HG03520 (cell line): ENCODE measurements at regions not wholly inside any gene's neighbourhood (a gene's known extent, or its start where the extent isn't known, plus 50 kb on each side); places are given as distances from the start of the nearest gene placed in this dataset.

Experiments
- ATAC-seq: cut with Tn5 transposase; IDR thresholded peaks from one replicate; pipeline ENCODE4 v1.9.1; 2021; ENCODE audit warnings: mild to moderate bottlenecking, moderate library complexity; ENCODE audit not compliant: unreplicated experiment

- no peak for ATAC-seq
Measured at GRCh38 chr5:74044936-74045335, 418.9 kb downstream of the ARHGEF28 start.

- ATAC-seq, result no peak
Measured at GRCh38 chr5:74042959-74043358, 417.0 kb downstream of the ARHGEF28 start.

GRCh38 chr5:74042559-74042958 is 416.6 kb downstream of the ARHGEF28 start:
- no peak for ATAC-seq

- no peak for ATAC-seq
Measured at GRCh38 chr5:74041913-74042312, 415.9 kb downstream of the ARHGEF28 start.

GRCh38 chr5:74040811-74041491 is 415.0 kb downstream of the ARHGEF28 start:
- ATAC-seq, result no peak

- ATAC-seq, result no peak
Measured at GRCh38 chr5:74040065-74040551, 414.1 kb downstream of the ARHGEF28 start.

- no peak for ATAC-seq
Measured at GRCh38 chr5:74037321-74037720, 411.3 kb downstream of the ARHGEF28 start.

GRCh38 chr5:74035521-74035937 is 409.5 kb downstream of the ARHGEF28 start:
- ATAC-seq, result no peak

GRCh38 chr5:74034733-74035132 is 408.7 kb downstream of the ARHGEF28 start:
- ATAC-seq, result no peak

- no peak for ATAC-seq
Measured at GRCh38 chr5:74032617-74033016, 406.6 kb downstream of the ARHGEF28 start.

GRCh38 chr5:74031536-74031935 is 405.5 kb downstream of the ARHGEF28 start:
- no peak for ATAC-seq

- no peak for ATAC-seq
Measured at GRCh38 chr5:74030821-74031220, 404.8 kb downstream of the ARHGEF28 start.

GRCh38 chr5:74030371-74030770 is 404.4 kb downstream of the ARHGEF28 start:
- ATAC-seq, result no peak

- no peak for ATAC-seq
Measured at GRCh38 chr5:74028976-74029375, 403.0 kb downstream of the ARHGEF28 start.

GRCh38 chr5:74028406-74028805 is 402.4 kb downstream of the ARHGEF28 start:
- ATAC-seq, result no peak

- no peak for ATAC-seq
Measured at GRCh38 chr5:74027732-74028338, 401.8 kb downstream of the ARHGEF28 start.

GRCh38 chr5:74026310-74026709 is 400.3 kb downstream of the ARHGEF28 start:
- ATAC-seq, result no peak

GRCh38 chr5:74021126-74021525 is 395.1 kb downstream of the ARHGEF28 start:
- ATAC-seq, result no peak

GRCh38 chr5:74020503-74020902 is 394.5 kb downstream of the ARHGEF28 start:
- ATAC-seq, result no peak

GRCh38 chr5:74019923-74020322 is 393.9 kb downstream of the ARHGEF28 start:
- no peak for ATAC-seq

GRCh38 chr5:74017786-74018211 is 391.8 kb downstream of the ARHGEF28 start:
- no peak for ATAC-seq

- ATAC-seq, result no peak
Measured at GRCh38 chr5:74017112-74017511, 391.1 kb downstream of the ARHGEF28 start.
